COLO668 (cell line): ENCODE measurements at regions not wholly inside any gene's neighbourhood (a gene's known extent, or its start where the extent isn't known, plus 50 kb on each side); places are given as distances from the start of the nearest gene placed in this dataset.
"Not testable (repeated sequence)": the region's sequence is repeated elsewhere in the genome, so short reads cannot be mapped to it uniquely, and the experiment has no call there.

Source experiments
- DNase-seq: peaks from one replicate; lab custom pipeline; 2025; ENCODE audit not compliant: unreplicated experiment; lab: John Stamatoyannopoulos, UW

GRCh38 chrX:46173159-46173558, 372.1 kb downstream of the ZNF674 start:
- DNase-seq: no peak

DNA sequence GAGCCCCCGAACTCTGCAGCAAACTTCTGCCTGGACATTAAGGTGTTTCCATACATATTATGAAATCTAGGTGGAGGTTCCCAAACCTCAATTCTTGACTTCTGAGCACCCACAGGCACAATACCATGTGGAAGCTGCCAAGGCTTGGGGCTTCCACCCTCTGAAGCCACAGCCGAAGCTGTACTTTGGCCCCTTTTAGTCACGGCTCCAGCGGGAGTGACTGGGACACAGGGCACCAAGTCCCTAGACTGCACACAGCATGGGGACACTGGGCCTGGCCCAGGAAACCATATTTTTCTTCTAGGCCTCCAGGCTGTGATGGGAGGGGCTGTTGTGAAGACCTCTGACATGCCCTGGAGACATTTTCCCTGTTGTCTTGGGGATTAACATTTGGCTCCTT, 373.8 kb downstream of the ZNF674 start:
- not testable (repeated sequence) for DNase-seq

DNA sequence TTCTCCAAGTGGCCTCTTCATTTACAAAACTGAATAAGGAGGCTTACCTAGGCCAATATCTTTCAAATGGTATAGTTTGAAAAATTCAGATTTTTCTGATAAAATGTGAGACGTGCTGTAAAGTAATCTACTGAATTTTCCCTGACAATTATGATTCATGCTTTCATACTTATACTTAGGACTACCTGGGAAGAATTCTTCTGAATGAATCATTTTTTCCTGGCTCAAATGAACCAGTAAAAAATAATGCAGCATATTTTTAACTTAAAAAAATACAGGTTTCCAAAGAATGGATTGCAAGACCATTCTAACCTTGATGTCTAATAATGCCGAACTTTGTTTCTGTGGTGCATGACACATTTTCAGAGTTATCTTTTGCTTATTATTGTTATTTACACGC, 375.4 kb downstream of the ZNF674 start:
- DNase-seq: no peak

DNA sequence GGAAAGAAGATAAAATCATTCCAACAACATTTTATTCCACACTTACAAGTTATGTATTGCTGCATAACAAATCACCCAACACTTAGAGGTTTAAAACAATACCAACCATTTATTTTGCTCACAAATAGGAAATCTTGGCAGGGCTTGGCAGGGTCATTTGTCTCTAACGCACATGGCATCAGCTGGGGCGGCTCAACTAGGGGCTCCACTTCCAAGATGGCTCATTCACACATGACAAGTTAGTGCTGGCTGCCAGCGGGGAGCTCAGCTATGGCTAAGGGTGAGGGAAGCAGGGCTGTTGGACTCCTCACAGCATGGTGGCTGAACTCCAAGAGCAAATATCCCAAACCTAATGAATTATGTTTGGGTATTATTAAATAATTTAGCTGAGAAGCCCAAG, 377.0 kb downstream of the ZNF674 start:
- DNase-seq: no peak

DNA sequence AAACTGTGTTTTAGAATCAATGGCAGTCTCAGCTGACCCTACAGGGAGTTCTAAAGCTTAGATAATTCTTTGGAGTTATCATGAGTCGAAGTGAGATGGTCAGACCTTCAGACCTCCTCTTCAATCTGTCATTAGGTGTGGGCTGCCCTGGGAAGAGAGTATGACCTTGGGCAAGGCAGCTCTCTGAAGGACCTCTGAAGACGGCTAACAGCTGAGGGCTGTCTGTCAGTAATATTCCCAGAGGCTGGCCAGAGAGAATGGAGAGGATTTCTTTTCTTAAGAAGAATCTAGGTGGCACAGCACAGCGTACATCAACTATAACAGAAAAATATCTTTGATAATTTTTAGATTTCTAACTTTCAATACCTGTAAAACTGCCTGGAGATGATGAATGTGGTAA, 379.4 kb downstream of the ZNF674 start:
- no peak for DNase-seq

- DNase-seq: no peak
Observed at GRCh38 chrX:46165411-46165810, 379.8 kb downstream of the ZNF674 start.

GRCh38 chrX:46152756-46153155, 392.5 kb downstream of the ZNF674 start:
- DNase-seq: no peak

DNA sequence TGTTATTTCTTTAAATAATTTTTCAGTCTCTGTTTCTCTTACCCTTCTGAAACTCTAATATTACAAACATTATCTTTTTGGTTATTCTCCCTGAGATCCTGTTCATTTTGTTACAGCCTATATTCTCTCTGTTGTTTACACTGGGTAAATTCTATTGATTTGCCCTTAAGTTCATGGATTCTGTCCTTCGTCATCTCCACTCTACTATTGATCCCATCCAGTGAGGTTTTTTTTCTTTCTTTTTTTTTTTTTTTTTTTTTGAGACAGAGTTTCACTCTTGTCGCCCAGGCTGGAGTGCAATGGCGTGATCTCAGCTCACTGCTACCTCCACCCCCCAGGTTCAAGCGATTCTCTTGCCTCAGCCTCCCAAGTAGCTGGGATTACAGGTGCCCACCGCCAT, 393.9 kb downstream of the ZNF674 start:
- not testable (repeated sequence) for DNase-seq

- no peak for DNase-seq
Observed at GRCh38 chrX:46144566-46144965, 400.7 kb downstream of the ZNF674 start.

DNA sequence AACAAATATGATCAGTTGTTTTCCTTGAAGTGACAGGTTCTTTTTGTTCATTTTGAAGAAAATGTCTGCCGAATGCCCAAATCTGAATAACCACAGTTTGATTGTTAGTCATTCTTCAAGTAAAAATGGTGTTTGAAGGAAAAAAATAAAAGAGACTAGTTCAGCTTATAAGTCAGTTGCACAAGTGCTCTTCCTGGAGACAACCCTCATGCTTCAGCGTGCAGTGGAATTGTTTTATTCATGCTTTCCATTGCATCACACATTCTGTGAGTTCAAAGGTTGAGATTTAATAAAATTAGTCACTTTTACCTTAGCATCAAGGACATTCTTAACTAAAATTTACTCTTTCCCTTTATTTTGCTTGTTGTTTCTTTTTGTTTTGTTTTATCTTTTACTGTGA, 404.9 kb downstream of the ZNF674 start:
- no peak for DNase-seq

GRCh38 chrX:46130247-46130646, 415.0 kb downstream of the ZNF674 start:
- DNase-seq: no peak

- DNase-seq: no peak
Observed at GRCh38 chrX:46125111-46125510, 420.1 kb downstream of the ZNF674 start.

GRCh38 chrX:46117234-46117633, 428.0 kb downstream of the ZNF674 start:
- DNase-seq: no peak

GRCh38 chrX:46087310-46087709, 457.9 kb downstream of the ZNF674 start:
- not testable (repeated sequence) for DNase-seq

- DNase-seq: peak; percentile 27
Observed at GRCh38 chrX:46080121-46080520, 465.1 kb downstream of the ZNF674 start.

DNA sequence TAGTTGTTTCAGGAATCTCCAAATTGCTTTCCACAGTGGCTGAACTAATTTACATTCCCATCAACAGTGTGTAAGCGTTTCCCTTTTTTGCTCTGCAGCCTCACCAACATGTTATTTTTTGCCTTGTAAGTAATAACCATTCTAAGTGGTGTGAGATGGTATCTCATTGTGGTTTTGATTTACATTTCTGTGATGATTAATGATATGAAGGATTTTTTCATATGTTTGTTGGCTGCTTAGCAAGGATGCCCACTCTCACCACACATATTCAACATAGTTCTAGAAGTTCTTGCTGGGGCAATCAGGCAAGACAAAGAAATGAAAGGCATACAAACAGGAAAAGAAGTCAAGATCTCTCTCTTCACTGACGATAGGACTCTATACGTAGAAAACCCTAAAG, 472.4 kb downstream of the ZNF674 start:
- no peak for DNase-seq

- DNase-seq: no peak
Observed at GRCh38 chrX:46072372-46072771, 472.8 kb downstream of the ZNF674 start.

DNA sequence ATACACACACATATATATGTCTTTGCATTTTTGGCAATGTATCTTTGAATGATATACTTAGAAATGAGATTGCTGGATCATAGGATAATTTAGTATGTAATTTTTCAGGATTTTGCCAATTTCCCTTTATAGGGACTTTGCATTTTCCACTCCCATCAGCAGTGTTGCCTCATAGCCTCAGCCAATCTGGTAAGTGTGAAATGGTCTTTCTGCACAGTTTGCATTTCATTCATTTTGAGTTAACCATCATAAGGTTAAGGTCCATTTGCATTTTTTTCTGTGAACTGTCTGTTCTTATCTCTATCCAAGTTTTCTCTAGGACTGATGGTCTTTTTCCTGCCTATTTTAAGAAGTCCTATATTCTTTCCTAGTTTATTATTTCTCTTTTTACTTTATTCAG, 474.8 kb downstream of the ZNF674 start:
- no peak for DNase-seq

- no peak for DNase-seq
Observed at GRCh38 chrX:46059316-46059715, 485.9 kb downstream of the ZNF674 start.

DNA sequence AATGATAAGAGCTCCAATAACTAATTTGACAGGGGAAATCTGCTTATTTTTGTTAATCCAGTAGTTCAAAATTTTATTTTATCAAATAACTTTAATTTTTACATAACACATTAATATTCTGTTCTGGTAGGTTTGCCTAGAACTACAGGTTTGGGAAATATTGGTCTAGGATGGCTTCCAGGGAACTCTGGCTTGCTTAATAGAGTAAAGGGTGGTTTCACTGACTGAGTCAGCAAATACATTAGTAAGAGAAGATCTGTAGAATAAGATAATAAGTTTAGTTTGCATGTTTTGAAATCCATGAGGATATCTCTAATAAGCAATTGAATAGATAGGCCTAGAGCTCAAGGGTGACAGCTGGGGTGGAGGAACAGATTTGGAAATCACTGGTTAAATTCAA, 500.7 kb downstream of the ZNF674 start:
- no peak for DNase-seq

- DNase-seq: no peak
Observed at GRCh38 chrX:46040001-46040400, 505.2 kb downstream of the ZNF674 start.

GRCh38 chrX:46039526-46039925, 505.7 kb downstream of the ZNF674 start:
- DNase-seq: no peak

- DNase-seq: no peak
Observed at GRCh38 chrX:46036508-46036907, 508.7 kb downstream of the ZNF674 start.

DNA sequence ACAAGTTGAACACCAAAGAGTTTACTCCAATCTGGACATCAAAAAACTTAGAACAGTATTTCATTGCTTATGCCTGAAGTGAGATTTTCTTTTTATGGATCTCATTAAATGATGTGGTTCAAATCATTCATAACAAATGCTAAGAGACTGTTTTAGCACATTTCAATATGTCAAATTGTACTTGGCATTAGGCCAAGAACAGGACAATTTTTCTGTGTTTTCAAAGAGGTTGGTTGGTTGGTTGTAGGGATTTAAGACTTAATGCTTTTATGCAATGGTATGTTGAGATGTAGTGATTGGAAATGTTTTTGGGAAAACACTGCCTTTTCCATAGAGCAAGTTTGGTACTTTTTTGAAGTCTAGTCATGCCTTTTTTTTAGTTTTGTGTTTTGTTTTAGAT, 510.4 kb downstream of the ZNF674 start:
- no peak for DNase-seq
